ENCODE measurements at regions not wholly inside any gene's neighbourhood (a gene's known extent, or its start where the extent isn't known, plus 50 kb on each side); places are given as distances from the start of the nearest gene placed in this dataset.

- TF ChIP-seq CTCF (IDR thresholded peaks at IDR 0.05; ENCODE audit: low read length) (no peak), EZH2 (optimal IDR thresholded peaks at IDR 0.05; ENCODE audit: low read depth, low read length) (no peak)
Observed at GRCh38 chr2:211014906-211015305, 458.5 kb downstream of the CPS1 start.
